ENCODE measurements at regions not wholly inside any gene's neighbourhood (a gene's known extent, or its start where the extent isn't known, plus 50 kb on each side); places are given as distances from the start of the nearest gene placed in this dataset.

- WGBS (ENCODE audit: low lambda C conversion rate), result 3% methylated on average over 1 of the region's 1 CpG
- Histone ChIP-seq H3K9me2 (no peaks in the 10 kb centered on the region), H3K9me3 (no peaks in the 10 kb centered on the region), H3K79me2 (ENCODE audit: insufficient read depth) (no peaks in the 10 kb centered on the region), H3K36me3 (replicated peaks in 1 of 2; ENCODE audit: control insufficient read depth in 1 of 2, insufficient read depth in 2 of 2, low read length in 1 of 2) (no peaks in the 10 kb centered on the region), H4K20me1 (ENCODE audit: insufficient read depth) (no peaks in the 10 kb centered on the region), H2AFZ (ENCODE audit: low read depth) (no peak overlapping the region), H3K4me3 (ENCODE audit: low read depth in 2 of 2, low read length in 1 of 2) (no peak overlapping the region), H3F3A (replicated peaks; ENCODE audit: insufficient read depth) (no peaks in the 10 kb centered on the region), H3K27me3 (ENCODE audit: insufficient read depth) (no peaks in the 10 kb centered on the region), H3K9ac (no peak overlapping the region), H3K27ac (ENCODE audit: low read depth in 2 of 2, low read length in 1 of 2) (no peak overlapping the region), H3K4me2 (no peak overlapping the region), H3K4me1 (ENCODE audit: control insufficient read depth in 1 of 2, insufficient read depth in 2 of 2, low read depth in 1 of 2, low read length in 1 of 2) (no peaks in the 10 kb centered on the region)
- DNase-seq, result no peak
- ChIA-PET POLR2A (no interaction called here), CTCF (no interaction called here)
- no peak for TF ChIP-seq JUND (IDR thresholded peaks at IDR 0.05)
- no peak for TF ChIP-seq YY1 (IDR thresholded peaks at IDR 0.05; ENCODE audit: low read depth)
- no peak for TF ChIP-seq USF2 (IDR thresholded peaks at IDR 0.05; ENCODE audit: borderline replicate concordance, low read depth, low read length)
- no peak for TF ChIP-seq EZH2phosphoT487 (IDR thresholded peaks at IDR 0.05; ENCODE audit: borderline replicate concordance, low read depth)
- TF ChIP-seq GABPA (IDR thresholded peaks at IDR 0.05; ENCODE audit: low read depth), result no peak
- TF ChIP-seq RFX5 (IDR thresholded peaks at IDR 0.05; ENCODE audit: low read length), result no peak
- TF ChIP-seq PBX3 (IDR thresholded peaks at IDR 0.05), result no peak
- TF ChIP-seq REST (IDR thresholded peaks at IDR 0.05; ENCODE audit: low read depth, low read length), result no peak
Observed at GRCh38 chr1:118484893-118485292, 299.9 kb upstream of the SPAG17 start.

- 4% methylated on average over 3 of the region's 3 CpGs for WGBS (ENCODE audit: low lambda C conversion rate)
- no peak overlapping the region for H3K4me3 ChIP-seq (ENCODE audit: low read depth in 2 of 2, low read length in 1 of 2)
- POLR2A ChIA-PET, result no interaction called here
- TF ChIP-seq EZH2phosphoT487 (IDR thresholded peaks at IDR 0.05; ENCODE audit: borderline replicate concordance, low read depth) (no peak), IRF3 (IDR thresholded peaks at IDR 0.05; ENCODE audit: low read depth, low read length) (no peak), USF1 (IDR thresholded peaks at IDR 0.05; ENCODE audit: borderline replicate concordance, low read depth) (no peak), FOXM1 (IDR thresholded peaks at IDR 0.05; ENCODE audit: low read depth) (no peak), GABPA (IDR thresholded peaks at IDR 0.05; ENCODE audit: low read depth) (no peak), ZBTB33 (IDR thresholded peaks at IDR 0.05; ENCODE audit: borderline replicate concordance, low read depth) (no peak), RAD21 (IDR thresholded peaks at IDR 0.05; ENCODE audit: low read length) (no peak), TCF12 (IDR thresholded peaks at IDR 0.05) (no peak), FOXJ3 (CRISPR knock-in tag; IDR thresholded peaks at IDR 0.05) (no peak), EP300 (IDR thresholded peaks at IDR 0.05; ENCODE audit: borderline replicate concordance in 1 of 2, low read depth in 1 of 2, low read length in 1 of 2) (no peak), NRF1 (IDR thresholded peaks at IDR 0.05; ENCODE audit: low read depth, low read length) (no peak), TEAD4 (IDR thresholded peaks at IDR 0.05; ENCODE audit: borderline replicate concordance, insufficient read depth) (no peak)
Observed at GRCh38 chr1:118483245-118484006, 298.4 kb upstream of the SPAG17 start.

More at GRCh38 chr1:118483245-118484006, 298.4 kb upstream of the SPAG17 start:
- Histone ChIP-seq H3K9ac (no peak overlapping the region), H4K20me1 (ENCODE audit: insufficient read depth) (no peaks in the 10 kb centered on the region), H3K4me2 (no peak overlapping the region), H3K27ac (ENCODE audit: low read depth in 2 of 2, low read length in 1 of 2) (no peak overlapping the region), H2AFZ (ENCODE audit: low read depth) (no peak overlapping the region), H3K27me3 (ENCODE audit: insufficient read depth) (no peaks in the 10 kb centered on the region), H3K79me2 (ENCODE audit: insufficient read depth) (no peaks in the 10 kb centered on the region), H3K9me3 (no peaks in the 10 kb centered on the region), H3F3A (replicated peaks; ENCODE audit: insufficient read depth) (no peaks in the 10 kb centered on the region), H3K9me2 (no peaks in the 10 kb centered on the region), H3K4me1 (ENCODE audit: control insufficient read depth in 1 of 2, insufficient read depth in 2 of 2, low read depth in 1 of 2, low read length in 1 of 2) (no peaks in the 10 kb centered on the region), H3K36me3 (replicated peaks in 1 of 2; ENCODE audit: control insufficient read depth in 1 of 2, insufficient read depth in 2 of 2, low read length in 1 of 2) (no peaks in the 10 kb centered on the region)
- CTCF ChIA-PET, result no interaction called here
- no peak for DNase-seq

Measured in SK-N-SH (cell line).